Esophagus muscularis mucosa (tissue), 4 donors: ENCODE measurements at regions not wholly inside any gene's neighbourhood (a gene's known extent, or its start where the extent isn't known, plus 50 kb on each side); places are given as distances from the start of the nearest gene placed in this dataset.

Source experiments
- DNase-seq: peaks from one replicate; pipeline ENCODE4 v3.0.0-alpha.2; 2017; ENCODE audit errors: extremely low spot score
- H3K27ac ChIP-seq, 4 donors: fragments of 200-600 bp; sonication (generic); replicated peaks in 1 of 4; 1 replicate in 3 of 4; 2 replicates in 1 of 4; pipeline ENCODE4 v1.5.1; 2016 to 2019; ENCODE audit warnings: mild to moderate bottlenecking in 1 of 4
- H3K27me3 ChIP-seq, 4 donors: fragments of 200-600 bp; sonication (generic); one replicate each; pipeline versions ENCODE4 v1.5.1 to v1.6.0; 2016 to 2019
- H3K36me3 ChIP-seq, 4 donors: fragments of 200-600 bp; sonication (generic); one replicate each; pipeline ENCODE4 v1.5.1; 2016 to 2019
- H3K4me1 ChIP-seq, 4 donors: fragments of 200-600 bp; sonication (generic); one replicate each; pipeline ENCODE4 v1.5.1; 2016 to 2019
- H3K4me3 ChIP-seq, 4 donors: fragments of 200-600 bp; sonication (generic); 1 replicate in 2 of 4; 2 replicates in 2 of 4; pipeline ENCODE4 v1.5.1; 2016 to 2019; ENCODE audit warnings: mild to moderate bottlenecking in 4 of 4, moderate library complexity in 1 of 4
- H3K9me3 ChIP-seq, 4 donors: fragments of 200-600 bp; sonication (generic); 1 replicate in 3 of 4; 2 replicates in 1 of 4; pipeline ENCODE4 v1.5.1; 2016 to 2019
- EP300 ChIP-seq: sonication (generic); formaldehyde crosslinking; IDR thresholded peaks from one replicate; pipeline ENCODE4 v1.6.1; 2017; ENCODE audit warnings: antibody characterized with exemption
- POLR2A ChIP-seq: fragments of 450-650 bp; IDR thresholded peaks from one replicate; pipeline ENCODE4 v1.6.1; 2017; ENCODE audit warnings: antibody characterized with exemption, moderate library complexity, mild to moderate bottlenecking, low read depth
- POLR2AphosphoS5 ChIP-seq, 2 donors: sonication (generic); formaldehyde crosslinking; IDR thresholded peaks; one replicate each; pipeline ENCODE4 v1.6.1; 2017; ENCODE audit warnings: antibody characterized with exemption in 2 of 2
- WGBS: methylation state at CpG from one replicate; pipeline ENCODE4 v1.1.5; 2018; 5-methylcytosine and 5-hydroxymethylcytosine counted together
- intact Hi-C: fragments of 100-400 bp; cut with DNase I; formaldehyde crosslinking; loops from one replicate; pipeline ENCODE4 v1.15.1; 2023
- TF ChIP-seq, protein P1 (sequence below), 3 experiments: fragments of 200-600 bp in 2 of 3; fragments of 450-650 bp in 1 of 3; sonication (generic) in 2 of 3; IDR thresholded peaks; one replicate each; pipeline ENCODE4 v1.5.1; 2017 to 2019; ENCODE audit warnings: antibody characterized with exemption in 3 of 3, mild to moderate bottlenecking in 2 of 3, moderate library complexity in 1 of 3

DNA sequence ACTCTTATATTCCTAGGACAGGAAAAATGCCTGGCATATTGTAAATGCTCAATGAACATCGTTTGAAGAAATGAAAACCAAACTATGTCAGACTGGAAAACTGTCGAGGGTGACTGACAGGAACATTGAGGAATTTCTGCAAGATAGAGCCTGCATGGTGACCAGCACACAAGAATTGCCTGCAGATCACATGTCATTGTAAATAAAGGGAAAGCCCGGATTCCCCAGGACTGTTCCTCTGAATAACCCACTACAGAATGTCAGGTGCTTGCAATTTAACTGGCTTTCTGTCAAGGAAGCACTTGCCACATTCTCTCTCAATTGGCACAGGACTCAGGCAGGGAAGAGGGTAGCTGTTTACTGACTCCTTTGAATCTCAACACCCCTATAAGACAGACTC lies 129.0 kb upstream of the REG3G start:
- Histone ChIP-seq H3K9me3 (no peaks in the 10 kb centered on the region), H3K27me3 (no peaks in the 10 kb centered on the region), H3K4me1 (no peaks in the 10 kb centered on the region), H3K27ac (no peak overlapping the region), H3K4me3 (no peak overlapping the region), H3K36me3 (no peaks in the 10 kb centered on the region)
- intact Hi-C loops: no loop called here
- WGBS: 84% methylated on average over 3 of the region's 3 CpGs
- DNase-seq: no peak
- TF ChIP-seq EP300 (no peak), POLR2A (no peak), POLR2AphosphoS5 (IDR thresholded peaks at IDR 0.05) (no peak)
- TF ChIP-seq, protein P1, sequence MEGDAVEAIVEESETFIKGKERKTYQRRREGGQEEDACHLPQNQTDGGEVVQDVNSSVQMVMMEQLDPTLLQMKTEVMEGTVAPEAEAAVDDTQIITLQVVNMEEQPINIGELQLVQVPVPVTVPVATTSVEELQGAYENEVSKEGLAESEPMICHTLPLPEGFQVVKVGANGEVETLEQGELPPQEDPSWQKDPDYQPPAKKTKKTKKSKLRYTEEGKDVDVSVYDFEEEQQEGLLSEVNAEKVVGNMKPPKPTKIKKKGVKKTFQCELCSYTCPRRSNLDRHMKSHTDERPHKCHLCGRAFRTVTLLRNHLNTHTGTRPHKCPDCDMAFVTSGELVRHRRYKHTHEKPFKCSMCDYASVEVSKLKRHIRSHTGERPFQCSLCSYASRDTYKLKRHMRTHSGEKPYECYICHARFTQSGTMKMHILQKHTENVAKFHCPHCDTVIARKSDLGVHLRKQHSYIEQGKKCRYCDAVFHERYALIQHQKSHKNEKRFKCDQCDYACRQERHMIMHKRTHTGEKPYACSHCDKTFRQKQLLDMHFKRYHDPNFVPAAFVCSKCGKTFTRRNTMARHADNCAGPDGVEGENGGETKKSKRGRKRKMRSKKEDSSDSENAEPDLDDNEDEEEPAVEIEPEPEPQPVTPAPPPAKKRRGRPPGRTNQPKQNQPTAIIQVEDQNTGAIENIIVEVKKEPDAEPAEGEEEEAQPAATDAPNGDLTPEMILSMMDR (IDR thresholded peaks at IDR 0.05): no peak

DNA sequence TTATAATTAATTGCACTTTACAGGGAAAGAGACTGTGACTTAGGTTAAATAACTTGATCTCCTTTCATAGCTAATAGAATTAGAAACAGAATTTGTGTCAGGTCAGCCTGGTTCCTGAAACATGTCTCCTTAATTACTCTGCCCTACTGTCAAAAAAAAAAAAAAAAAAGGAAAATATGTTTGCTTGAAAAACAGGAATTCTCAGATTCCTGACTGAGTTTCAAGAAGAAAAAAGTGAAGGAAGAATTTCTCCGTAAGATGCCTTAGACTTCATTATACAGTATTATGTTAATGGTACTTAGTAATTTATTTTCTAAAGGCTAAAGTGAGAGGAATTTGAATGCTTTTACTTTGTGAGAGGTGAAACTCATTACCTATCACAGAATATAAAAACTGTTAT lies 118.4 kb upstream of the REG3G start:
- WGBS: 80% methylated on average over 1 of the region's 1 CpG
- H3K27me3 ChIP-seq: no peaks in the 10 kb centered on the region
- H3K36me3 ChIP-seq: no peaks in the 10 kb centered on the region
- no peak overlapping the region for H3K4me3 ChIP-seq
- TF ChIP-seq EP300 (no peak), POLR2AphosphoS5 (IDR thresholded peaks at IDR 0.05) (no peak), POLR2A (no peak)
- TF ChIP-seq, protein P1 (IDR thresholded peaks at IDR 0.05): no peak
- no peaks in the 10 kb centered on the region for H3K9me3 ChIP-seq
- no peak overlapping the region for H3K27ac ChIP-seq
- no peaks in the 10 kb centered on the region for H3K4me1 ChIP-seq
- intact Hi-C loops: no loop called here
- DNase-seq: no peak

DNA sequence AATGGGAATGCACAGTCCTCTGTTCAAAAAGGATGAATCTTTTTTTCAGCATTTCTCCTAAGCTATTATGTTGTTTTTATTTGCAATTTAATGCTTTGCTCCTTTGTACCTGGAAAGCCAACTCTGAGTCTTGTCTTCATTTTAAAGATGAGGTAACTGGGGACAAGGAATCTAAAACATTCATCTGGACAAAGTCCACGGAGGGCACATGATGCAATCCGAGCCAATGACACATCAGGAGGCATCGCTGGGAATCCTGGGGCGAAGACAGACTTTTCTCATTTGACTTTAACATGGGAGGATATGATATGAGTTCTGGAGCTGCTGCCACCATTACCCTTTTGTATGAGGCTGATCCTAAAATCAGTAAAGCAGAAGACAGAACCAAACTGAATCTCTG lies 116.5 kb upstream of the REG3G start:
- H3K4me1 ChIP-seq: no peaks in the 10 kb centered on the region
- no peak for DNase-seq
- no peak overlapping the region for H3K4me3 ChIP-seq
- intact Hi-C loops: no loop called here
- TF ChIP-seq, protein P1 (IDR thresholded peaks at IDR 0.05): no peak
- TF ChIP-seq EP300: no peak
- TF ChIP-seq POLR2AphosphoS5 (IDR thresholded peaks at IDR 0.05): no peak
- no peaks in the 10 kb centered on the region for H3K36me3 ChIP-seq
- no peaks in the 10 kb centered on the region for H3K27me3 ChIP-seq
- H3K9me3 ChIP-seq: no peaks in the 10 kb centered on the region
- 94% methylated on average over 4 of the region's 4 CpGs for WGBS
- H3K27ac ChIP-seq: no peak overlapping the region

DNA sequence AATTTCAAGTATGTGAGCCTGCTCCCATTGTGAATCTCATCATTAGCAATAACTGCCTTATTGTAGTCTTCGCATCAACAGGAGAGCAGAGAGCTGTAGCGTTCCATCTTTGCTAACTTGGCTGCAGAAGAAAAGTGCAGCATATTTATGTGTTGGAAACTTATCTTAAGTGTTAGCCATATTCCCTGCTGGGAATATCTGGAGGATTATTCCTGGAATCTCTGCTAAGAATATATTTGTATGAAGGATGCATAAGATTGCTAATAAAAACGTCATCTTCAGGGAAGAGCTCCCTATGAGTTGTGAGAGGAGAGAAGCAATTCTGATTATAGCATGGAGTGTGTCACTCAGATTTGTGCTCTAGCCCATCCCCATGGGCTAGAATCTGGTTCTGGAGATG lies 115.1 kb upstream of the REG3G start:
- H3K27ac ChIP-seq: no peak overlapping the region
- no peak overlapping the region for H3K4me3 ChIP-seq
- no peak for DNase-seq
- H3K36me3 ChIP-seq: no peaks in the 10 kb centered on the region
- 49% methylated on average over 3 of the region's 3 CpGs for WGBS
- no peaks in the 10 kb centered on the region for H3K27me3 ChIP-seq
- H3K4me1 ChIP-seq: no peaks in the 10 kb centered on the region
- no peaks in the 10 kb centered on the region for H3K9me3 ChIP-seq
- intact Hi-C loops: no loop called here
- no peak for TF ChIP-seq POLR2AphosphoS5 (IDR thresholded peaks at IDR 0.05)

DNA sequence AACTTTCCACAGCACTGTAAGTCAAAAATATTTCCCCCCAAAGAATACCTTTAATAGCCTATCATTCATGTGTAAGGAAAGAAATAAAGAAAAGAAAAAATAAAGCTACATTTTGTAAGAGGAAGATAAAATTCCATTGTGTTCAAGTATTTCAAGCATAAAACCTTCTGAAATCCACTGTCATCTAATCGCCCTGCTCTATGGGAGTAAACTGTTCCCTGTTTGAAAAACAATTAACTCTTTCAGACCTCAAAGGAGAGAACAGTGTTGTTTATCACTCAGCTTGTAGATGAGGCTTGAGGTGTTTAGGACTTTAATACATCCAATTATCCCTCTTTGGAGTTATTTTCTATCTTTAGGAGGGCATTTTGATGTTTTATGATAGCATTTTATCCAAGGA lies 112.2 kb upstream of the REG3G start:
- H3K27ac ChIP-seq: no peak overlapping the region
- no peaks in the 10 kb centered on the region for H3K36me3 ChIP-seq
- H3K4me3 ChIP-seq: no peak overlapping the region
- no peak for DNase-seq
- intact Hi-C loops: no loop called here
- WGBS: 45% methylated on average over 1 of the region's 1 CpG
- TF ChIP-seq POLR2A: no peak
- no peaks in the 10 kb centered on the region for H3K9me3 ChIP-seq
- no peaks in the 10 kb centered on the region for H3K4me1 ChIP-seq
- no peaks in the 10 kb centered on the region for H3K27me3 ChIP-seq

DNA sequence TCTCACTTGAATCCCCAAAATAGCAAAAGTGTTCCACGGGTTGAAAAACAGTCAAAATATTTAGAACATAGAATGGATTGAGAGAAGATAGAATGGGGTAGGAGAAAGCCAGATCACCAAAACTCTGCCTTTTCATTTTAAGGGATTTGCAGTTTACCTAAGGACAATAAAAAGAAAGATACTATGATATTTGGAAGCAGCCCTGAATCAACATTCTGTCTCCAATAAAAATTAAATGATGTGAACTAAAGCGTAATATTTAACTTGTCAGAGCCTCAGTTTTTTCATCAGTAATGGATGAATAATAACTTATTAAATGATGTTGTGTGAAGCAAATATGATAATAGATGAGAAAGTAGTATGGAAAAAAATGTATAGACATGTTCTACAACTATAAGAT lies 100.2 kb upstream of the REG3G start:
- Histone ChIP-seq H3K9me3 (no peaks in the 10 kb centered on the region), H3K36me3 (no peaks in the 10 kb centered on the region), H3K27me3 (no peaks in the 10 kb centered on the region), H3K27ac (no peak overlapping the region), H3K4me3 (no peak overlapping the region), H3K4me1 (no peaks in the 10 kb centered on the region)
- DNase-seq: no peak
- 61% methylated on average over 2 of the region's 2 CpGs for WGBS
- intact Hi-C loops: no loop called here
- TF ChIP-seq POLR2AphosphoS5 (IDR thresholded peaks at IDR 0.05): no peak
- TF ChIP-seq EP300: no peak
- TF ChIP-seq, protein P1 (IDR thresholded peaks at IDR 0.05): no peak
- TF ChIP-seq POLR2A: no peak
